ENCODE measurements at regions not wholly inside any gene's neighbourhood (a gene's known extent, or its start where the extent isn't known, plus 50 kb on each side); places are given as distances from the start of the nearest gene placed in this dataset.

DNA sequence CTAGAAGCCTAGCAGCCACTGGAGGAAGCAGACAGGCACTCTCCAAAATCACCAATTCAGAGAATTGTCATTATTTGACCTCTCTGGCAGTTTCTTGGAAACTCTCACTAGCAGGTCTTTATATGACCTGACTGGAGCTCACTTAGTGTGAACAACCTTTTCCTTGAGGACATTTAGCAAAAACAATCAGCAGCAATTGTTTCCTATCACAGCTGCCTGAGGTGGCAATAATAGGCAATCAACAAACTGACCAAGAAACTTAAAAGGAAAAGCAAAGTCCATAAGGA is 162.4 kb upstream of the STT3B start:
- ChIA-PET POLR2A (interaction anchor here (1.6 kb wide), 1 partner anchor 162 kb away, joined by 13 read pairs; the partner anchor contains the start of gene STT3B), CTCF (interaction anchor here (1.0 kb wide), 1 partner anchor 162 kb away, joined by 4 read pairs; the partner anchor contains the start of gene STT3B)
- peaks cover 38% of the 10 kb centered on the region for H3K4me1 ChIP-seq
- H3K27me3 Mint-ChIP-seq (ENCODE audit: insufficient read depth, unreplicated experiment), result no peaks in the 10 kb centered on the region
- intact Hi-C loops (cut with micrococcal nuclease; ENCODE audit: unreplicated experiment), result loop anchor here (1.0 to 2.0 kb wide), 3 partner anchors 12 to 82 kb away; no protein-coding TSS in a partner anchor
- no peak overlapping the region for H3K4me3 Mint-ChIP-seq (ENCODE audit: unreplicated experiment)
- no peaks in the 10 kb centered on the region for H3K27me3 ChIP-seq (replicated peaks; ENCODE audit: control insufficient read depth, insufficient read depth, low read length)
- H3K4me3 ChIP-seq (ENCODE audit: low read depth, low read length), result no peak overlapping the region
- H3K27ac Mint-ChIP-seq (ENCODE audit: unreplicated experiment), result peak overlapping the region; percentile 80
- no peaks in the 10 kb centered on the region for H3K9me3 ChIP-seq
- TSS peak; percentile 92 for BruUV-seq (replicated peaks)
- no peaks in the 10 kb centered on the region for H3K36me3 Mint-ChIP-seq (ENCODE audit: insufficient read depth, unreplicated experiment)
- peaks cover 27% of the 10 kb centered on the region for H3K4me1 Mint-ChIP-seq (ENCODE audit: low read depth, unreplicated experiment)
- TF ChIP-seq, protein P1, sequence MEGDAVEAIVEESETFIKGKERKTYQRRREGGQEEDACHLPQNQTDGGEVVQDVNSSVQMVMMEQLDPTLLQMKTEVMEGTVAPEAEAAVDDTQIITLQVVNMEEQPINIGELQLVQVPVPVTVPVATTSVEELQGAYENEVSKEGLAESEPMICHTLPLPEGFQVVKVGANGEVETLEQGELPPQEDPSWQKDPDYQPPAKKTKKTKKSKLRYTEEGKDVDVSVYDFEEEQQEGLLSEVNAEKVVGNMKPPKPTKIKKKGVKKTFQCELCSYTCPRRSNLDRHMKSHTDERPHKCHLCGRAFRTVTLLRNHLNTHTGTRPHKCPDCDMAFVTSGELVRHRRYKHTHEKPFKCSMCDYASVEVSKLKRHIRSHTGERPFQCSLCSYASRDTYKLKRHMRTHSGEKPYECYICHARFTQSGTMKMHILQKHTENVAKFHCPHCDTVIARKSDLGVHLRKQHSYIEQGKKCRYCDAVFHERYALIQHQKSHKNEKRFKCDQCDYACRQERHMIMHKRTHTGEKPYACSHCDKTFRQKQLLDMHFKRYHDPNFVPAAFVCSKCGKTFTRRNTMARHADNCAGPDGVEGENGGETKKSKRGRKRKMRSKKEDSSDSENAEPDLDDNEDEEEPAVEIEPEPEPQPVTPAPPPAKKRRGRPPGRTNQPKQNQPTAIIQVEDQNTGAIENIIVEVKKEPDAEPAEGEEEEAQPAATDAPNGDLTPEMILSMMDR (IDR thresholded peaks at IDR 0.05; ENCODE audit: insufficient read depth in 1 of 2, low read depth in 1 of 2, low read length in 1 of 2, severe bottlenecking in 1 of 2, unreplicated experiment in 1 of 2), result no peak
- H3K9me3 Mint-ChIP-seq (ENCODE audit: unreplicated experiment), result peaks cover 10% of the 10 kb centered on the region
- H3K36me3 ChIP-seq (ENCODE audit: control insufficient read depth, insufficient read depth, low read length), result no peaks in the 10 kb centered on the region
- no peak for DNase-seq

DNA sequence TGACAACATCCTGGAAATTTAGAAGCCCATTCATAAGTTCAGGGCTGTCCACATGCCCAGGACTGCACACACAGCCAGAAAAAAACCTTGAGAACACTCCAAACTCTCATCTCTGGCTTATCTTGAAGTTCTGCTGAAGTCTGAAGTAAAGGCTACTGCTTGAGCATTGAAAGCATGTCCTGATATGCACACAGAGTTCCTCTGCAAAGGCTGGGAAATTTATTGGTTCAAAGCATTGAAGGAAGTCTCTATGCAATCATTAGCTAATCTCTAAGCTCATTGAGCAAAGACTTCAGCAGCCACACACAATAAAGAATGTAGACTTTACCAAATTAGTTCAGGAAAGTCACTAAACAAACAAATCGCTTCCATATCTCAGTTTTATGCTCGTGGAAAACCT is 162.0 kb upstream of the STT3B start:
- Mint-ChIP-seq H3K27ac (ENCODE audit: unreplicated experiment) (peak overlapping the region; percentile 80), H3K27me3 (ENCODE audit: insufficient read depth, unreplicated experiment) (no peaks in the 10 kb centered on the region), H3K9me3 (ENCODE audit: unreplicated experiment) (peaks cover 10% of the 10 kb centered on the region), H3K4me3 (ENCODE audit: unreplicated experiment) (peak overlapping the region; percentile 11), H3K4me1 (ENCODE audit: low read depth, unreplicated experiment) (peaks cover 29% of the 10 kb centered on the region), H3K36me3 (ENCODE audit: insufficient read depth, unreplicated experiment) (no peaks in the 10 kb centered on the region)
- H3K9me3 ChIP-seq, result no peaks in the 10 kb centered on the region
- H3K36me3 ChIP-seq (ENCODE audit: control insufficient read depth, insufficient read depth, low read length), result no peaks in the 10 kb centered on the region
- no TSS peak for BruUV-seq (replicated peaks)
- TF ChIP-seq, protein P1 (IDR thresholded peaks at IDR 0.05; ENCODE audit: insufficient read depth in 1 of 2, low read depth in 1 of 2, low read length in 1 of 2, severe bottlenecking in 1 of 2, unreplicated experiment in 1 of 2), result no peak
- peaks cover 39% of the 10 kb centered on the region for H3K4me1 ChIP-seq
- H3K27me3 ChIP-seq (replicated peaks; ENCODE audit: control insufficient read depth, insufficient read depth, low read length), result no peaks in the 10 kb centered on the region
- intact Hi-C loops (cut with micrococcal nuclease; ENCODE audit: unreplicated experiment), result loop anchor here (1.0 to 2.0 kb wide), 4 partner anchors 12 to 162 kb away; partner anchors contain the start of gene STT3B
- no peak overlapping the region for H3K4me3 ChIP-seq (ENCODE audit: low read depth, low read length)
- ChIA-PET POLR2A (interaction anchor here (0.6 to 1.6 kb wide), 2 partner anchors 9 to 162 kb away, joined by 3 to 13 read pairs; partner anchors contain the start of gene STT3B), CTCF (interaction anchor here (0.6 to 1.0 kb wide), 2 partner anchors 162 to 378 kb away, joined by 3 to 4 read pairs; partner anchors contain the start of gene STT3B)
- DNase-seq, result peak; percentile 64 to 75

DNA sequence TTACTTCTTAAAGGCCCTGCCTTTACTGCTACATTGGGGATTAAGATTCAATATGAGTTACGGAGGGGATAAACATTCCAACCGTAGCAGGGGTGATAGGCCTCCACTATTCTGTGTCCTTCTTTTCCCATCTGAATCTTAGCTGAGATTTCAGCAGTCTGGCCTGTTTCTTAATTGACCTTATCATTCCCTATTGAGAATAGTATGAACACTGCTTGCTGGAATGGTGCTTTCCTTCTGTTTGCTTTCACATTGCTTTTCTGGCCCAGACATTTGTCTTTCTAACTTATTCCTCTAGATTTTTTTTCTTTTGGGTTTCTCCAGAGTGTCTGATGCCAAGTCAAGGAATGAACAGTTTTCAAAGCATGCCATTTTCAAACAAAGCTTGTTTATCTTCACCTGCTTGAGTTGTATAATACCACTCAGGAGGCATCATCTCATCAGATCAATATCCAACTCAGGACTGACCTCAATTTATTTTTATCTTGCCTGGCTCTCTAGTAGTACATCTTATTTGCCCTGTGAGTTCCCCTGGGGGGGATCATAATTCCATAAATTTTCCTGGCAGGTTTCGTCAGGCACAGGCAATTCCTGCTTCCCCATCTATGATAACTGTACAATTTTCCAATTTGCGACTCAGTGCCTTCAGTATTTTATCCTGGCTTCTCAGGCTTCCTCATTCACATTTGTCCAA is 161.1 kb upstream of the STT3B start:
- BruUV-seq (replicated peaks), result no TSS peak
- no peak for DNase-seq
- ChIA-PET CTCF (no interaction called here), POLR2A (interaction anchor here (1.6 kb wide), 1 partner anchor 161 kb away, joined by 13 read pairs; the partner anchor contains the start of gene STT3B)
- H3K27me3 Mint-ChIP-seq (ENCODE audit: insufficient read depth, unreplicated experiment), result no peaks in the 10 kb centered on the region
- Histone ChIP-seq H3K27me3 (replicated peaks; ENCODE audit: control insufficient read depth, insufficient read depth, low read length) (no peaks in the 10 kb centered on the region), H3K4me3 (ENCODE audit: low read depth, low read length) (no peak overlapping the region), H3K4me1 (peaks cover 49% of the 10 kb centered on the region), H3K36me3 (ENCODE audit: control insufficient read depth, insufficient read depth, low read length) (no peaks in the 10 kb centered on the region), H3K9me3 (no peaks in the 10 kb centered on the region)
- H3K36me3 Mint-ChIP-seq (ENCODE audit: insufficient read depth, unreplicated experiment), result no peaks in the 10 kb centered on the region
- TF ChIP-seq, protein P1 (IDR thresholded peaks at IDR 0.05; ENCODE audit: insufficient read depth in 1 of 2, low read depth in 1 of 2, low read length in 1 of 2, severe bottlenecking in 1 of 2, unreplicated experiment in 1 of 2), result no peak
- H3K4me1 Mint-ChIP-seq (ENCODE audit: low read depth, unreplicated experiment), result peaks cover 39% of the 10 kb centered on the region
- no peak overlapping the region for H3K4me3 Mint-ChIP-seq (ENCODE audit: unreplicated experiment)
- intact Hi-C loops (cut with micrococcal nuclease; ENCODE audit: unreplicated experiment), result loop anchor here (1.0 to 2.0 kb wide), 2 partner anchors 59 to 161 kb away; partner anchors contain the start of gene STT3B
- peaks cover 10% of the 10 kb centered on the region for H3K9me3 Mint-ChIP-seq (ENCODE audit: unreplicated experiment)
- peak overlapping the region; percentile 80 for H3K27ac Mint-ChIP-seq (ENCODE audit: unreplicated experiment)
